ENCODE measurements at regions not wholly inside any gene's neighbourhood (a gene's known extent, or its start where the extent isn't known, plus 50 kb on each side); places are given as distances from the start of the nearest gene placed in this dataset.
"Not testable (repeated sequence)": the region's sequence is repeated elsewhere in the genome, so short reads cannot be mapped to it uniquely, and the experiment has no call there.

DNA sequence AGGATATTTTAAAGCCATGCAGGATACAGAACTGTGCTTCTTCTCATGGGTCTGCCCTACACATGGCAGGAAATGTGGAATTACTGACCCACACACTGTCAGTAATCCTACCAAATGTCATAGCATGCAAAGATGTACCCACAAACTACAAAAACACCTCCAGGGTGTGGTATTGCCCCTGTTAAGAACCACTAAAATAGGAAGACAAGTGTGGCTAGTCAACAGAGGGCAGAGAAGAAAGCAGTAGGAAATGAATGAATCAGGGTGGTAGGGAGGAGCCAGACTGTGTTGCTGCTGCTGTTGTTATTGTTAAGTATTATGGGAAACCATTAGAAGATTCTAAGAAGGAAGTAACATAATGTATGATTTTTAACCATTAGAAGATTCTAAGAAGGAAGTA, 556.7 kb upstream of the ACVR2A start:
- no peak for DNase-seq (ENCODE audit: low read depth in 3 of 3)

DNA sequence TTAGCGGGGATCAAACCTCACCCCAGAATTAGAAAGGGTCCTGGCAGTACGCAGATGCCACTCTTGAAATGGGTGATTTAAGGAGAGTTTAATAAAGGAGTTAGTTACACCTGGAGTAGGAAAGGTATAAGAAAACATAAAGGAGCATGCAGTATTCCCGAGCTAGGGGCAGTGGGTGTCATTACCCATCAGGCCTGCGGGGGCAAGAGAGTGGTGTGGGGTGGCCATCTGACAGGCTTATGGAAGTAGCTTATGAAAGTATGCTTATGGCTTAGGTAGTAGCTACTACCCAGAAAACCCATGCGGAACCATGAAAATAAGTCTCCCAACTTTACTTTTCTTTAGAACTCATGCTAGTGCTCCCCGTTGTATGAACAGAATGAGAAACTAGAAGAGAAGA, 568.9 kb upstream of the ACVR2A start:
- no peak for DNase-seq (ENCODE audit: low read depth in 3 of 3)

DNA sequence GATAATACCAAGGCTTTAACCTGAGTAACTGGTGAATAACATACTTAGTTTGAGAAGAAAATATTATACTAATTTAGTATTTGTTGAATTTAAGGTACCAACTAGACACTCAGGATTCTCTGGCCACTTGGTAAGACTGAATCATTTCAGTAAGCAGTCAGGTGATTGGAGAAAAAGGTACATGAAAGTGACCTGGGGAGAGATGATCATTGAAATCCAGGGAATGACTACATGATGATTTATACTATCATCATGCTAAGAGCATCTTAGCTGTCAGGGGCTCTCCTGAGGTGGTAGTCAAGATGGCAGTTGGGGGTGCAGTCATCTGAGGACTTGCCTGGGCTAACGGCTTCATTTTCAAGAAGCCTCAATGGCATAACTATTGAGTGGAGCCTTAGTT, 571.2 kb upstream of the ACVR2A start:
- no peak for DNase-seq (ENCODE audit: low read depth in 3 of 3)

DNA sequence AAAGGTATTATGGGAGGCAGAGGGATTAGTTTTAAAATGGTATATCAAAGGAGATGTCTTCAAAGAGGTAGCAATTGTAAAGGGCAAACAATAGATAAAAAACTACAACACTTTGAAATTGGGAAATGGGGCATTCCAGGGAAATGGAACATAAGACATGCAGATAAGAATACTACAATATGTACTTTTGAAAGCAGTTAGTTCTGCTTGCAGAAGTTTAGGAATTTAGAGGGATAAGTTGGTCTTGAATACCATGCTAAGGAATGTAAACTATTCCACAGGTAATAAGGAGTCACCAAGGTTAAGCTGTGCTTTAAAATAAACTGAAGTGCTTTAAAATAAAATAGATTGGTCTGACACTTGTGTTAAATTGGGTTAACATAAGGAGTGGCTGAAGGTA, 571.7 kb upstream of the ACVR2A start:
- no peak for DNase-seq (ENCODE audit: low read depth in 3 of 3)

DNA sequence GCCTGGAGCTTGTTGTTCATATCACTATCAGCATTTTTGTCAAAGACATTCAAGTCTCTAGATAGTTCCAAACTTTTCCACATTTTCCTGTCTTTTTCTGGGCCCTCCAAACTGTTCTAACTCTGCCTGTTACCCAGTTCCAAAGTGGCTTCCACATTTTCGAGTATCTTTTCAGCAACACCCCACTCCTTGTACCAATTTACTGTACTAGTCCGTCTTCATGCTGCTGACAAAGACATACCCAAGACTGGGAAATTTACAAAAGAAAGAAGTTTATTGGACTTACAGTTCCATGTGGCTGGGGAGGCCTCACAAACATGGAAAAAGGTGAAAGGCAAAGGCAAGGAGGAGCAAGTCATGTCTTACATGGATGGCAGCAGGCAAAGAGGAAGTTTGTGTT, 575.2 kb upstream of the ACVR2A start:
- not testable (repeated sequence) for DNase-seq (ENCODE audit: low read depth in 3 of 3)

DNA sequence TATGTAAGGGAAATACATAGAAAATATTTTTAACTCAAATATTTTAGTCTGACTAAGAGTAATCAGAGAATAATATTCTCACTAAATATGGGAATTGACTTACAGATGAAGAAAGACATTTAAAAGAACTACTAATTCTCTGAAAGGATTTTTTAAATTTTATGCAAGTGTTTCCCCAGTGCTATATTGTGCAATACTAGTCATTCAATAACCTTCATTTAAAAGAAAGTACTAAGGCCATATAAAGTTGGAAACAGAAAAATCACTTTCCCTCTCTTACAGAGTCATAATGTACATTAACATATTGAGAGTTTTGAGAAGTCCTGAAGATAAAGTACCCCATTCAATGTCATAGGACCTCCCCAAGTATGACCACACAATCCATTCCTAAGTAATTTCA, 584.6 kb upstream of the ACVR2A start:
- no peak for DNase-seq (ENCODE audit: low read depth in 3 of 3)

DNA sequence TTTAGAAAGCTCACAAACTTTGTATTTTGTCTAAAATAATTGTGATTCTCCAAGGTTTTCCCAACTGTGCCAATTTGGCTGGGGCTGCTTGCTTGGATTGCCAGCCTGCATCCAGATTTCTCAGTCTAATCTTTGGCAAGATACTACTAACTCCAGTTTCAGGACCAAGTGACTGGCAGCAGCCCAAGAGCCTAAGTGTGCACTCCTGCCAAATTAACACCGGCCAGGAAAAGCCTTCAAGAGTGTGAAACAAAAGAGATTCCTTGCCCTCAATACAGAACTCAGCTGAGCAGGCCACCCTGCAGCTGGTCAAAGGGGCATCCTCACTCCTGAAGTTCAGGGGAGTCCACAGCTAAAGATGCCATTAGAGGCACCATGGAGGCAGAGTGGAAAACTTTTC, 589.0 kb upstream of the ACVR2A start:
- DNase-seq (ENCODE audit: low read depth in 3 of 3) = no peak

DNA sequence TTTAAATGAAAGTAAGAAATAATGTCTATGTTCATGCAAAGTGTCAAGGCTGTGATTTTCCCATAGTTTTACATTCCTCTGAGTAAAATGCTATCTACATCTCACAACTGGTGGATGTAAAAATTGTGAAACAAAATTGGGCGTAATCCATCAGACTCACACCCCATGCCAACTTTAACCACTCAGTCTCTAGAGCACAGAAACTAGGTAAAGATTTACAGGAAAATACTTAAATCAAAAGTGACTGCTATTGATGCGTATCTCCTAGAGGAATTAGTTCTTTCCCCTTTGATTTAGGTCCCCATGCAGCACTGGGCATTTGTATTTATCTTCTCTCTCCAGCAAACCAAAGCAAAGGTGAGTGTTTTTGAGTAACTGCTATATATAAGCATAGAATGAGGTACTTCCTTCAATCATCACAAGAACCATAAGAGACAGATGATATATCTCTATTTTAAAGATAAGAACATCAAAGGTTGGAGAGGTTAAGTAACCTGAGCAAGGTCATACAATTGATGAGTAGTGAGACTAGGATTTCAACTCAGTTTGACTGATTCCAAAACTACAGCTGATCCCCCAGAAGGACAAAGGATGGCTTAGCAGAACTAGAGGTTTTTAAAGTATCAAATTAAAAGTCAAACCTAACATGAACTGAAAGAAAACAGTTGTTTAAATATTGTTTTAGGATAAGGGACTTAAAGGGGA, 594.0 kb upstream of the ACVR2A start:
- no peak for DNase-seq (ENCODE audit: low read depth in 3 of 3)

DNA sequence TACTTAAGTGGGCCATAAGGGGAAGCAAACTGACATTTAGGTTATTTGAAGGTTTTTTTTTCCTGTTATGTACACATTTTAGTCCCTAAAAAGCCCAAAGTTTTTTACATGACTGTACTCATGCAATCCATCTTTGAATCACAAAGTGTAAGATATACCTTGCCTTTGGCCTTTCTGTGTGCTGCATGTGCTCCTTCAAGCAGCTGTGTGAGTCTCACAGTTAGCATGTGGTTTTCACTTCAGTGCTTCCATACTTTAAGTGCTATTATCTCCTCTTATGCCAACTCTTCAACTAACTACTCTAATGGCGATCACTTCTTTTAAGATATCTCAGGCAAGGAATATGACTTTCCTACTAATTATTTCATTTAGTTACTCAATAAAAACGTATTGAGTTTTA, 597.1 kb upstream of the ACVR2A start:
- no peak for DNase-seq (ENCODE audit: low read depth in 3 of 3)

DNA sequence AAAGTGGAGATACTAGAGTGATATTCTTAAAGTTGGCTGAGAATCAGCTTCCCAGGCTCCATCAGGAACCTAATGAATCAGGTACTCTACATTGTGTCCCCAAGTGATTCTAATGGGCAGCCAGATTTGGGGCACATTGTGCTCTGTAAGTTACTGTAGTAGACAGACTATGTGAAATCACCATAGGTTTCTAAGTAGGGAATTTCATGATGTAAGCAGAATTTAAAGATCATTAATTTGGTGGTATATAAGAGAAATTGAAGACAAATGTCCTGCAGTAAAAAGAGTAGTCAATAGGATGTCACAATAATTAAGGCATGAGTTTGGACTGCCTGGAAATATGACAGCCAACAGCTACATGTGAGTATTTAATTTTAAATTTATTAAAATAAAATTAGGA, 602.4 kb upstream of the ACVR2A start:
- no peak for DNase-seq (ENCODE audit: low read depth in 3 of 3)

DNA sequence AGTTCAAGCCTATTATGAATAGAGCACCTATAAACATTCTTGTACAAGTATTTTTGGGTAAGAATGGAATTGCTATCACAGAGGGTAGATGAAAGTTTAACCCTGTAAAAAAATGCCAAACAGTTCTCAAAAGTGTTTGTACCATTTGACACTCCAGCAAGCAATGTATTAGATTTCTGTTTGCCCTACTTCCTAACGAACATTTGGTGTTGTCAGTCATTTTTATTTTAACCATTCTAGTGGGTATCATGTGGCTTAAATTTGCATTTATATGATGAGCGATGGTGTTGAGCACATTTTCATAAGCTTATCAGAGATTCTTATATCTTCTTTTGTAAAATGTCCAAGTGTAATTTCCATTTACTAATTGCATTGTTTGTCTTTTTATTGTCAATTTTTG, 608.2 kb upstream of the ACVR2A start:
- no peak for DNase-seq (ENCODE audit: low read depth in 3 of 3)

DNA sequence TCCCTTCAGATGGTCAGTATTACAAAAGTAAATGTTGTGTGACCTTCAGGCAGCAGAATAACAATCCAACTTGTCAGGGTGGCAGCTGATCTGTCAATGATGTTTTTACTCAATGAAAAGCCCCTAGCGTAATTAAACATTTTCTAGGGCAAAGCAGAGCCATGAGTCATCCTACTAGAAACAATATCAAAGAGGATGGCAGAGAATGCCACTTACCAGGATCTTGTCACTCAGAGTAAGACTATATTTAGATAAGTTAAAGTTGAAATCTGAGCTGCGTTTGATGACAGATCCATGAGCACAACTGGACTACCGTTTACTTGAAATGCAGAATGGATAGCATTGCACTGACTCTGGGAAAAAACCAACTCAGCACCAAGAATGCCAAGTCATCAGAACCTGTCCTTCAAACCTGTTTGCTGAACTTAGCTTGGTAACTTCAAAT, 612.6 kb upstream of the ACVR2A start:
- no peak for DNase-seq (ENCODE audit: low read depth in 3 of 3)

DNA sequence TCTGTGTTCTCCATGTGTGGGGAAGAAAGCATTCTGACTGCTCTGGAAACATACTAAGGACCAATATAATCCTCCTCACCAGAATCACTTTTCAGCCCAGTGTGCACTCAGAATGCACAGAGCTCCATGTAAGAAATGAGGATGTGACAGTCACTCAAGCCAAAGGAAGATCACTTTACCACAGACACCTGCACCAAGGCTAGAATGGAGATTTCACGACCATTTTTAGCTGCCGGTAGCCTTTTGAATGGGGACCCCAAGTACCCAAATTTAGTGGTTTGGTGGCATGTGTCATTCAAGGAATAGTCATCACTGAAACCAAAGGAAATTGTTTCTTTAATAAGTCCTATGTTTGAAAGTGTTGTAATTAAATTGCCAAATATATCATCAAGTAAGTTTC, 613.2 kb upstream of the ACVR2A start:
- no peak for DNase-seq (ENCODE audit: low read depth in 3 of 3)

DNA sequence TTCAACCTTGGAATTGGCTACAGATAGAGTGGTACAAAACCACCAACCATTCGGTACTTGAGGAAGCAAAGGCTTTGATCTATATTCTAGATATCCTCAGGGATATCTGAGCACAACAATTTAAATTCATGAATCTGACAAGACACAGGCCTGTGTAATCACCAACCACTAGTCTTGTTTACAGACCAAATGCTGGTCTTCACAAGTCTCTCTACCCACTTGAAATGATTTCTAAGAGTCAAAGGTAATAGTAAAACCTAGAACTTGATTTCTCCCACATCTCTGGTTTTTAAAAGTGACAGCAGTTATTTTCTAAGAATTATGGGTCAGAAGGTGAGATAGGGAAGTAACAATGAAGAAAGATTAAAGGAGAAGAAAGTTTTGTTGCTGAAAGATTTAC, 613.7 kb upstream of the ACVR2A start:
- DNase-seq (ENCODE audit: low read depth in 3 of 3) = no peak

DNA sequence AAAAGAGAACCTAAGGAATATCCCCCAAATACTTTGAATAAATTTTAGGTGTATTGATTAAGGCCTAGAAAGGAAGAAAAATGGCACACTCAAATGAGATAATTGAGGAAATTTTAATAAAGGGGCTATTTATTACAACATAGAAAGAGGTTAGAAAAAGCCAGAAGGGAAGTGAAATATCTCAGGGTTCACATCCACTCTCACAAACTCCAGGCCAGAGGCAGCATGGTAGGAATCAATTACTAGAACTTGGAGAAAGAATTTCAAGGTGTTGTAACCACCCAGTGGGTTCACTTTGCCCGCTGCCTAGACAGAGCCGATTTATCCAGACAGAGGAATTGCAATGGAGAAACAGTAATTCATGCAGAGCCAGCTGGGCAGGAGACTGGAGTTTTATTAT, 617.5 kb upstream of the ACVR2A start:
- DNase-seq (ENCODE audit: low read depth in 3 of 3) = no peak

DNA sequence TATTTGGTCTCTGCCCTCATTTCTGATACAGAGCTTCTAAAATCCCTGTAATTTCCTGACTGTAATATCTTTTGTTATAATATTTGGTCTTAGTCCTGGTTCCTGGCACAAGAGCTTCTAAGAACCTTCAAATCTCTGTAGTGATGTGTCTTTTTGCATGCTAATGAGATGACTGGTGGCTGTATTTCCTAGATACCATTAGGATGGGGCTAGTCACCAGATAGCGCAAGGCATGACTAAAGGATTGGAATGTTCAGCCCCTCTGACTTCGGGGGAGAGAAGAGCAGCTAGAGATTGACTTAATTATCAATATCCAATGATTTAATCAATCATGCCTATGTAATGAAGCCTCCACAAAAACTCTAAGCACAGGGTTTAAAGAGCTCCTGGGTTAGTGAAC, 620.8 kb upstream of the ACVR2A start:
- DNase-seq (ENCODE audit: low read depth in 3 of 3) = no peak

DNA sequence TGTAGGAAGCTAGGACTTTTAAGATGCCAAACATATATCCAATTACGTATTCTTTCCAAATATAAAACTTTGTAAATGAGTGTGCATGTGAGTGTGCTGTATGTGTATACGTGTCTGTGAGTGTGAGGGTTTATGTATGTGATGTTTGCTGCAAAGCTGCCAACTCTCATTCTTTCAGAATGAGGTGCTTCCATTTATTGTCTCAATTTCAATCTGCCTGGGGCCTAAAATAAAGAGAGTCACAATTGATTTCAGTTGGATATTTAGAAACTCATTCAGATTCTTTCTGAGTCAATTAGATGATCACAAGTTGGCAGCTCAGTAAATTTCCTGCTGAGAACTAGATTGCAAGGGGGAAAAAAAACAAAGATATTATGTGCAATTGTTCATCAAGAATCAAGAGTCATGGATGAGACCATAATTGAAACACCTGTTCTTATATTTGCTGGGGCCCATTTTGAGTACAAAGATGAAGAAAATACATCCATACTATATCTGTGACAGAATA, 621.2 kb upstream of the ACVR2A start:
- DNase-seq (ENCODE audit: low read depth in 3 of 3) = no peak

DNA sequence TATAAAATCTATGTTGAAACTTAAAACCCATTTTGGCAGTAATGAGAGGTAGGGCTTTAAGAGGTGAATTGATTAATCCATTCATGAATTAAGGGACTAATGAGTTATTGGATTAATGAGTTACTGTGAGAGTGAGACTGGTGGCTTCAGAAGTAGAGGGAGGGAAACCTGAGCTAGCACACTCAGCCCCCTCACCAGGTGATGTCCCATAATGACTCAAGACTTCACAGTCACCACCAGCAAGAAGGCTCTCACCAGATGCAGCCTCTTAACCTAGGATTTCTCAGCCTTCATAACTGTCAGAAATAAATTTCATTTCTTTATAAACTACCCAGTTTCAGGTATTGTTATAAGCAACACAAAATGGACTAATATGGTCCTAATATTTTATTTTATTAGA, 621.7 kb upstream of the ACVR2A start:
- no peak for DNase-seq (ENCODE audit: low read depth in 3 of 3)

DNA sequence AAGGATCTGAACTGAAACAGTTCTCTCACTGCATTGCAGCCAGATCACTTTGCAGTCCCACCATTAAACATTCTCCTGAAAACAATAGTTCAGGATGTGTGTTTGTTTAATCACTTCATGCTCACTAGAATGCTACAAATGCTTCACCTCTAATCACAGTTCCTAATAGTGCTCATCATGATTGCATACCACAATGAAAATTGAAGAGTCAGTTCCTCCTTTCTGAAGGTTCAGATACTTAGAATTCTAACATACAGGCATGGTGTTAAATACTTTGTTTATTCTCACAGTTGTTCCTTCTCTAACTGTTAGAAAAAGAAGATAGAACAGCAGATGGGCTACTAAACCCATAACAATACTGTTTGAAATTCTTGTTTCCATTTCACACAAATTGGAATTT, 622.3 kb upstream of the ACVR2A start:
- no peak for DNase-seq (ENCODE audit: low read depth in 3 of 3)

DNA sequence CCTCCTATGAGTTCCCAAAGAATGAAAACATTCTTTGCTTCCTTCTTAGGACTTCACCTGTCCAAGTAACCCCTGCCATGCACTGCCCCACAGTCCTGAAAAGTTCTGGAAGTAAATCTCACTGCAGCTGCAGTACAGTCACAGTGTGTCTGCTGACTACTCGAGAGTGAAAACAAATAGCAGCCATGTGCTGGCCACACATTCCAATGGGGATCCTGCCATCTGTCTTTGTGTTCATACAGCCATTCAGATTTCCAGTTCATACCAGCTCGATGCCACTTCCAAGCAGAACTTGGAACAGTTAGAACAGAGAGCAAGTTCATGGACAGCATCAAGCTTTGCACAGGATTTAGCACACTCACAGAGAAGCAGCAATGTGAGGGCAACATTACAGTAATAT, 629.9 kb upstream of the ACVR2A start:
- DNase-seq (ENCODE audit: low read depth in 3 of 3) = no peak

DNA sequence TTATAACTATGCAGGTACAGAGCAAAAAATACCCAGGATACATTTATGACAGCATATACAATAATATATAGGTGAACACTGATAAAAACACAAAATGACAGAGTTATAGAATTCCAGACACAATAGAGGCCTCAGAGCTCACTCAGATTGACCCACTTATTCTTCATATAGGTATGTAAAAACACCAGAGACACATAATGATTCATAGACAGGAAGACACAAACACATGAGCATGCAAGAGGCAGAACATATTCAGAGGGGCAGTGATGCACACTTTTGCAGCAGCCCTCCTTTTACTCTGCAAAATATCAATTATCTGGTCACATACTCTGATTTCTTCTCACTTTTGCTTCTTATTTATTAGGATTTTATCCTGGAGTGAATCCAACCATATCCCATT, 633.3 kb upstream of the ACVR2A start:
- no peak for DNase-seq (ENCODE audit: low read depth in 3 of 3)

DNA sequence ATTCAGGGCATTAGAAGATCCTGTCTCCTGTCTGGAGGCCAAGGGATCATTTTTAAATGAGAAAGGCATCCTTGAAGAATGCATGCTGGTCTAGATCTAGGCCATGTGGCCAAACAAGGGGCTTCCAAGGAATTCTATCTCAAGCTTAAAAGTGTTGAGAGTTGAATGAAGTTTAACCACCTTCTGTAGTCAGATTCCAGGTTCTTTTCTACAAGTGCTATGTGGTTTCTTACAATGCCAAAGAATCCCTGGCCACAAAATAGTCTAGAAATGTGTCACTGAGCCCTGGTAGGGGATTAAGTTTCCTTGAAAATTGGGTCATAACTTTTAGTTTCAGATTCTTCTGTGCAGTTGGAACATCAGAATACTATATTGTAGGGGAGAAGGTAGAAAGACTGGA, 640.7 kb upstream of the ACVR2A start:
- no peak for DNase-seq (ENCODE audit: low read depth in 3 of 3)

DNA sequence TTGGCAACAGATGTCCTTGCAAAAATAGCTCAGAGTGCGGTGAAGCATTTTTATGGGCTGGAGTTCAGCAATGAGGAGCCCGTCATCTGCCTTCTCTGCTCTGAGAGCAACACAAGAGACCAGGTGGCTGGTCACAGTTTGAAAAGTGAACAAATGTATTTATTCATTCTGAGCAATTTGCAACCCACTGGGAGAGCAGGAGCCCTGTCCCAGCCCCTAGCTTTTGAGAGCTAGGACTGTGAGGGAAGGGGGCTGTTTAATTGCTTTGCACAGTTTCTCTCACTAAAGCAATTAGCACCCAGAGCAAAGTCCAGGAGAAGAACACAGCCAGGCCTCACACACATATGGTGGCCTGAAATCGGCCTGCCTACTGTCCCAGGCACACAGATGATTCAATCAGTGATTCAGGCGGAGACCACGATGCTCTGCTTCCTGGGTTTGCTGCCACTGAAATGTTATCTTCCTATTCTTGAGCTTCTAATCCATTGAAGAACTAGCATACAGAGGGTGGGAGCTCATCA, 646.1 kb upstream of the ACVR2A start:
- no peak for DNase-seq (ENCODE audit: low read depth in 3 of 3)
